ENCODE measurements at regions not wholly inside any gene's neighbourhood (a gene's known extent, or its start where the extent isn't known, plus 50 kb on each side); places are given as distances from the start of the nearest gene placed in this dataset.
"Not testable (repeated sequence)": the region's sequence is repeated elsewhere in the genome, so short reads cannot be mapped to it uniquely, and the experiment has no call there.

- not testable (repeated sequence) for H3K27me3 ChIP-seq (ENCODE audit: control insufficient read depth in 2 of 2, insufficient read depth in 1 of 2, low read length in 1 of 2); H3K4me3 ChIP-seq (ENCODE audit: low read length in 2 of 2); H3K27ac ChIP-seq (ENCODE audit: low read depth in 1 of 2, low read length in 1 of 2); H3K4me1 ChIP-seq (ENCODE audit: control insufficient read depth in 2 of 2, insufficient read depth in 2 of 2, low read length in 2 of 2); DNase-seq (ENCODE audit: low read depth in 6 of 9, low spot score in 9 of 9); H3K36me3 ChIP-seq (ENCODE audit: control insufficient read depth in 2 of 2, insufficient read depth in 2 of 2, low read length in 1 of 2); H3K9me3 ChIP-seq (ENCODE audit: control insufficient read depth in 2 of 2, insufficient read depth in 1 of 2, low read length in 1 of 2)
These were observed 1003.3 kb downstream of the XPNPEP1 start for GRCh38 chr10:108920029-108920428.

- DNase-seq (ENCODE audit: low read depth in 6 of 9, low spot score in 9 of 9) = no peak
- peaks cover 7 to 16% of the 10 kb centered on the region in 2 donors for H3K27me3 ChIP-seq (ENCODE audit: control insufficient read depth in 2 of 2, insufficient read depth in 1 of 2, low read length in 1 of 2)
- 59% methylated on average over 3 of the region's 3 CpGs for WGBS
These were observed 1010.0 kb downstream of the XPNPEP1 start for GRCh38 chr10:108913300-108913699.

GRCh38 chr10:108911814-108912541, 1011.3 kb downstream of the XPNPEP1 start:
- Histone ChIP-seq H3K4me1 (ENCODE audit: control insufficient read depth in 2 of 2, insufficient read depth in 2 of 2, low read length in 2 of 2) (no peaks in the 10 kb centered on the region), H3K4me3 (ENCODE audit: low read length in 2 of 2) (no peak overlapping the region), H3K9me3 (ENCODE audit: control insufficient read depth in 2 of 2, insufficient read depth in 1 of 2, low read length in 1 of 2) (no peaks in the 10 kb centered on the region), H3K36me3 (ENCODE audit: control insufficient read depth in 2 of 2, insufficient read depth in 2 of 2, low read length in 1 of 2) (no peaks in the 10 kb centered on the region), H3K27ac (ENCODE audit: low read depth in 1 of 2, low read length in 1 of 2) (no peak overlapping the region), H3K27me3 (ENCODE audit: control insufficient read depth in 2 of 2, insufficient read depth in 1 of 2, low read length in 1 of 2) (peaks cover 7 to 16% of the 10 kb centered on the region in 2 donors)
- peak in 1 of 9 donors; percentile 5 for DNase-seq (ENCODE audit: low read depth in 6 of 9, low spot score in 9 of 9)
- 6% methylated on average over 47 of the region's 47 CpGs for WGBS

More at GRCh38 chr10:108913300-108913699, 1010.0 kb downstream of the XPNPEP1 start:
- Histone ChIP-seq H3K36me3 (ENCODE audit: control insufficient read depth in 2 of 2, insufficient read depth in 2 of 2, low read length in 1 of 2) (no peaks in the 10 kb centered on the region), H3K4me3 (ENCODE audit: low read length in 2 of 2) (no peak overlapping the region), H3K4me1 (ENCODE audit: control insufficient read depth in 2 of 2, insufficient read depth in 2 of 2, low read length in 2 of 2) (no peaks in the 10 kb centered on the region), H3K9me3 (ENCODE audit: control insufficient read depth in 2 of 2, insufficient read depth in 1 of 2, low read length in 1 of 2) (no peaks in the 10 kb centered on the region), H3K27ac (ENCODE audit: low read depth in 1 of 2, low read length in 1 of 2) (no peak overlapping the region)

GRCh38 chr10:108908096-108908495, 1015.2 kb downstream of the XPNPEP1 start:
- Histone ChIP-seq H3K4me1 (ENCODE audit: control insufficient read depth in 2 of 2, insufficient read depth in 2 of 2, low read length in 2 of 2) (no peaks in the 10 kb centered on the region), H3K27me3 (ENCODE audit: control insufficient read depth in 2 of 2, insufficient read depth in 1 of 2, low read length in 1 of 2) (peaks cover 7 to 13% of the 10 kb centered on the region in 2 donors), H3K36me3 (ENCODE audit: control insufficient read depth in 2 of 2, insufficient read depth in 2 of 2, low read length in 1 of 2) (no peaks in the 10 kb centered on the region), H3K4me3 (ENCODE audit: low read length in 2 of 2) (no peak overlapping the region), H3K27ac (ENCODE audit: low read depth in 1 of 2, low read length in 1 of 2) (no peak overlapping the region), H3K9me3 (ENCODE audit: control insufficient read depth in 2 of 2, insufficient read depth in 1 of 2, low read length in 1 of 2) (no peaks in the 10 kb centered on the region)
- DNase-seq (ENCODE audit: low read depth in 6 of 9, low spot score in 9 of 9) = no peak
- WGBS = 95% methylated on average over 1 of the region's 1 CpG

- no peaks in the 10 kb centered on the region for H3K36me3 ChIP-seq (ENCODE audit: control insufficient read depth in 2 of 2, insufficient read depth in 2 of 2, low read length in 1 of 2)
- H3K4me1 ChIP-seq (ENCODE audit: control insufficient read depth in 2 of 2, insufficient read depth in 2 of 2, low read length in 2 of 2) = no peaks in the 10 kb centered on the region
- no peaks in the 10 kb centered on the region for H3K9me3 ChIP-seq (ENCODE audit: control insufficient read depth in 2 of 2, insufficient read depth in 1 of 2, low read length in 1 of 2)
- no peak for DNase-seq (ENCODE audit: low read depth in 6 of 9, low spot score in 9 of 9)
- no peak overlapping the region for H3K27ac ChIP-seq (ENCODE audit: low read depth in 1 of 2, low read length in 1 of 2)
- H3K4me3 ChIP-seq (ENCODE audit: low read length in 2 of 2) = no peak overlapping the region
- H3K27me3 ChIP-seq (ENCODE audit: control insufficient read depth in 2 of 2, insufficient read depth in 1 of 2, low read length in 1 of 2) = no peaks in the 10 kb centered on the region
- WGBS = 74% methylated on average over 4 of the region's 4 CpGs
These were observed 1017.5 kb downstream of the XPNPEP1 start for GRCh38 chr10:108905821-108906220.

DNA sequence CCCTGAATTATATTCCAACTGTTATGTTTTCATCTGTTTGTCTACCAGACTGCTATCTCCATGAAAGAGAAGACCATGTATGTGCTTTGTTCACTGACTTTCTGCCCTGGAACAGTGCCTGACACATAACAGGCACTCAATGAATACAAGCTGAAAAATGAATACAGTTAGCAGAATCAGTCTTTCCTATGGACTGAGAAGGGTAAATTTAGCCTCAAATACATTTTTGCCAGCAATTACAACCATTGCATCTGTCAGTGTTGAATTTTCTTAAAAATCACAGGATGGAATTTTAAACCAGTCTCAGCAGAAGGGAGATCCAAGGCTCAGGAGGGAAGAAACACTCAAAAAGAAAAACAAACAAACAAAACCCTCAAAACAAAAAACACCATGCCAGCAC, 1018.1 kb downstream of the XPNPEP1 start:
- Histone ChIP-seq H3K36me3 (ENCODE audit: control insufficient read depth in 2 of 2, insufficient read depth in 2 of 2, low read length in 1 of 2) (no peaks in the 10 kb centered on the region), H3K4me3 (ENCODE audit: low read length in 2 of 2) (no peak overlapping the region), H3K9me3 (ENCODE audit: control insufficient read depth in 2 of 2, insufficient read depth in 1 of 2, low read length in 1 of 2) (no peaks in the 10 kb centered on the region), H3K4me1 (ENCODE audit: control insufficient read depth in 2 of 2, insufficient read depth in 2 of 2, low read length in 2 of 2) (no peaks in the 10 kb centered on the region), H3K27me3 (ENCODE audit: control insufficient read depth in 2 of 2, insufficient read depth in 1 of 2, low read length in 1 of 2) (no peaks in the 10 kb centered on the region), H3K27ac (ENCODE audit: low read depth in 1 of 2, low read length in 1 of 2) (no peak overlapping the region)
- DNase-seq (ENCODE audit: low read depth in 6 of 9, low spot score in 9 of 9) = no peak

DNA sequence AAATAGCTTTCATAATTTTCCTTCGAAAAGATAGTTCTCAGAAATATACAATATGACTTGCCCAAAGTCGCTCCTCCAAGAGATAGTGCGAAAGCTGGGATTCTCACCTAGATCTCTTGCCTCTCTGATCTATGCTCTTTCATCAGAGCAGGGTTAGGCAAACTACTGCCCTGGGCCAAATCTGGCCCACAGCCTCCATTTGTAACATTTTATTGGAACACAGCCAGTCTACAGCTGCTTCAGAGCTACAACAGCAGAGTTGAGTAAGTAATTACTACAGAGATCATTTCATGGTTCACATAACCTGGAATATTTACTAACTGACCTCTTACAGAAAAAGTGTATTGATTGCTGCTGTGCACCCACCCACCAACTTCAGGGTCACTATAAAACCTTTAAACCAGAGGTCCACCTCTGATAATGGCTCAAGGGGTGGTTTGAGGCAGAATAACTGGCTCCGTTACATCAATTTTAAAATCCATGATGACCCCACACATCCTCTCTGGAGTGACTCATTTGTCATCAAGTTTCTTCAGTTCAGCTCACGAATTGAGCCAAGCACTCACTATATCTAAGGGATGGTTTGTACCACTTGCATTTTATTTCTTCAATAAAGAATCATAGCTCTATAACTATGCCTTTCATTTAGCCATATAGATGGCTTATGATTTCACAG, 1019.0 kb downstream of the XPNPEP1 start:
- no peak for DNase-seq (ENCODE audit: low read depth in 6 of 9, low spot score in 9 of 9)
- H3K27me3 ChIP-seq (ENCODE audit: control insufficient read depth in 2 of 2, insufficient read depth in 1 of 2, low read length in 1 of 2) = no peaks in the 10 kb centered on the region
- H3K4me1 ChIP-seq (ENCODE audit: control insufficient read depth in 2 of 2, insufficient read depth in 2 of 2, low read length in 2 of 2) = no peaks in the 10 kb centered on the region
- no peak overlapping the region for H3K27ac ChIP-seq (ENCODE audit: low read depth in 1 of 2, low read length in 1 of 2)
- H3K9me3 ChIP-seq (ENCODE audit: control insufficient read depth in 2 of 2, insufficient read depth in 1 of 2, low read length in 1 of 2) = no peaks in the 10 kb centered on the region
- no peak overlapping the region for H3K4me3 ChIP-seq (ENCODE audit: low read length in 2 of 2)
- no peaks in the 10 kb centered on the region for H3K36me3 ChIP-seq (ENCODE audit: control insufficient read depth in 2 of 2, insufficient read depth in 2 of 2, low read length in 1 of 2)
- 92% methylated on average over 5 of the region's 5 CpGs for WGBS

DNA sequence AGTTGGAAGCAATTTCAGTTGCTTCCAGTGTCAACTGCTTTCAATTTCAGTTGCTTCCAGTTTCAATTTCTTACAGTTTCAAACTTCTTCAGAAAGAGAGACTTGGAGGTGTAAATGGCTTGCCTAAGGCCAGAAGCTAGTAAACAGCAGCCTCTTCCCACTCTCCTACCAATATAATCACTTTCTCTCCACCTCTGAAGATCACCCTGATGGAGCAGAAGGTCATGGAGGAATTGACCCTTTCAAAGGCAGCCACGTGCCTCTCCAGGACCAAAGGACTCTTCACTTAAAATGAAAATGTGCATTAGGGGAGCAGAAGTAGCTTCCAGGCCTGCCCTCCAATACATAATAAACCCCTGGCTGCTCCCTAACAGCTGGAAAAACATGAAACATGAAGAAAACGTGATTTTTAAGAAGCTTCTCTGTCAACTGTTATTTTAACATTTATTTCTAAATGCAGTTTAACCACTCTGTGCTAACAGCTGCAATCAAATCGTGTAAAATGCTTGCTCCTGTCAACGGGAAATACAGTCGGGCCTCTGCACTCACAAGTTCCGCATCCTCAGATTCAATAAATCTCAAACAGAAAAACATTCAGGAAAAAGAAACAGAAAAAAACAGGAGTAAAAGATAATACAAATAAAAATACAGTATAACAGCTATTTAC, 1020.6 kb downstream of the XPNPEP1 start:
- Histone ChIP-seq H3K4me3 (ENCODE audit: low read length in 2 of 2) (no peak overlapping the region), H3K36me3 (ENCODE audit: control insufficient read depth in 2 of 2, insufficient read depth in 2 of 2, low read length in 1 of 2) (no peaks in the 10 kb centered on the region), H3K9me3 (ENCODE audit: control insufficient read depth in 2 of 2, insufficient read depth in 1 of 2, low read length in 1 of 2) (no peaks in the 10 kb centered on the region), H3K27ac (ENCODE audit: low read depth in 1 of 2, low read length in 1 of 2) (no peak overlapping the region), H3K4me1 (ENCODE audit: control insufficient read depth in 2 of 2, insufficient read depth in 2 of 2, low read length in 2 of 2) (no peaks in the 10 kb centered on the region), H3K27me3 (ENCODE audit: control insufficient read depth in 2 of 2, insufficient read depth in 1 of 2, low read length in 1 of 2) (no peaks in the 10 kb centered on the region)
- DNase-seq (ENCODE audit: low read depth in 6 of 9, low spot score in 9 of 9) = no peak
- WGBS = 73% methylated on average over 6 of the region's 6 CpGs
